ENCODE measurements at regions not wholly inside any gene's neighbourhood (a gene's known extent, or its start where the extent isn't known, plus 50 kb on each side); places are given as distances from the start of the nearest gene placed in this dataset.

GRCh38 chr5:58087905-58088304, 372.0 kb downstream of the PLK2 start:
- Histone ChIP-seq H3K36me3 (no peaks in the 10 kb centered on the region), H3K4me1 (peaks cover 0 to 9% (median 0%) of the 10 kb centered on the region in 12 donors), H3K4me3 (no peak overlapping the region), H3K9me3 (no peaks in the 10 kb centered on the region), H3K27ac (no peak overlapping the region), H3K27me3 (no peaks in the 10 kb centered on the region)
- DNase-seq (no peak), ATAC-seq (no peak)
- 81 to 84% (median 83%) methylated on average over 2 of the region's 2 CpGs for WGBS, 4 donors
- intact Hi-C loops (cut with DNase I) = no loop called here
- no peak for TF ChIP-seq POLR2A (IDR thresholded peaks at IDR 0.05)
- TF ChIP-seq, protein P1, sequence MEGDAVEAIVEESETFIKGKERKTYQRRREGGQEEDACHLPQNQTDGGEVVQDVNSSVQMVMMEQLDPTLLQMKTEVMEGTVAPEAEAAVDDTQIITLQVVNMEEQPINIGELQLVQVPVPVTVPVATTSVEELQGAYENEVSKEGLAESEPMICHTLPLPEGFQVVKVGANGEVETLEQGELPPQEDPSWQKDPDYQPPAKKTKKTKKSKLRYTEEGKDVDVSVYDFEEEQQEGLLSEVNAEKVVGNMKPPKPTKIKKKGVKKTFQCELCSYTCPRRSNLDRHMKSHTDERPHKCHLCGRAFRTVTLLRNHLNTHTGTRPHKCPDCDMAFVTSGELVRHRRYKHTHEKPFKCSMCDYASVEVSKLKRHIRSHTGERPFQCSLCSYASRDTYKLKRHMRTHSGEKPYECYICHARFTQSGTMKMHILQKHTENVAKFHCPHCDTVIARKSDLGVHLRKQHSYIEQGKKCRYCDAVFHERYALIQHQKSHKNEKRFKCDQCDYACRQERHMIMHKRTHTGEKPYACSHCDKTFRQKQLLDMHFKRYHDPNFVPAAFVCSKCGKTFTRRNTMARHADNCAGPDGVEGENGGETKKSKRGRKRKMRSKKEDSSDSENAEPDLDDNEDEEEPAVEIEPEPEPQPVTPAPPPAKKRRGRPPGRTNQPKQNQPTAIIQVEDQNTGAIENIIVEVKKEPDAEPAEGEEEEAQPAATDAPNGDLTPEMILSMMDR (IDR thresholded peaks at IDR 0.05) = no peak

GRCh38 chr5:58087123-58087522, 372.8 kb downstream of the PLK2 start:
- H3K36me3 ChIP-seq = no peaks in the 10 kb centered on the region
- no peak for DNase-seq
- no peak overlapping the region for H3K27ac ChIP-seq
- H3K4me3 ChIP-seq = no peak overlapping the region
- TF ChIP-seq POLR2A (IDR thresholded peaks at IDR 0.05) = no peak
- TF ChIP-seq, protein P1 (IDR thresholded peaks at IDR 0.05) = no peak
- peaks cover 0 to 9% (median 0%) of the 10 kb centered on the region in 12 donors for H3K4me1 ChIP-seq
- no peaks in the 10 kb centered on the region for H3K9me3 ChIP-seq
- intact Hi-C loops (cut with DNase I) = no loop called here
- H3K27me3 ChIP-seq = no peaks in the 10 kb centered on the region
- no peak for ATAC-seq
- WGBS, 4 donors = 77 to 84% (median 81%) methylated on average over 1 of the region's 1 CpG

DNA sequence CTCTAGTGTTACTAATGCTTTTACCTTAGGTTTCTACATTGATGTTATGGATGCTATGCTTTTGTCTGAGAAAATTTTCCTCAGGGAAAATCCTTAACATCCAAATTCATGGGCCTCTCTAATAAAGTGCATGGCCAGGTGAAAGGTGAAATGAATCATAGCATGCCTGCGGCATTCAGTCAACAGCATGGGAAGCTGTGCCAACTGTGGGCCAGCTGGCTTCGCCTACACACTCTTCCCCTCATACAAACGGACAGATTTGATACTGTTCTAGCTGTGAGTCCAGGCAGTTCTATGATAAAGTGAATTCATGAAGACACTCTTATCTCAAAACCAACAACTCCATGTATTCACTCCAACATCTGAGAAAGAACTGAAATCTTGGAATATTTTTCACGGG, 374.1 kb downstream of the PLK2 start:
- intact Hi-C loops (cut with DNase I) = no loop called here
- TF ChIP-seq, protein P1 (IDR thresholded peaks at IDR 0.05) = no peak
- TF ChIP-seq POLR2A (IDR thresholded peaks at IDR 0.05) = no peak

GRCh38 chr5:58081435-58081834, 378.5 kb downstream of the PLK2 start:
- 58 to 69% (median 65%) methylated on average over 3 of the region's 3 CpGs for WGBS, 4 donors
- TF ChIP-seq POLR2A (IDR thresholded peaks at IDR 0.05) = no peak
- TF ChIP-seq, protein P1 (IDR thresholded peaks at IDR 0.05) = no peak
- ATAC-seq (no peak), DNase-seq (no peak)
- intact Hi-C loops (cut with DNase I) = no loop called here
- Histone ChIP-seq H3K36me3 (no peaks in the 10 kb centered on the region), H3K27ac (no peak overlapping the region), H3K9me3 (no peaks in the 10 kb centered on the region), H3K4me1 (peaks cover 0 to 25% (median 18%) of the 10 kb centered on the region in 12 donors), H3K27me3 (no peaks in the 10 kb centered on the region), H3K4me3 (no peak overlapping the region)

More for the DNA sequence above, 374.1 kb downstream of the PLK2 start:
- Histone ChIP-seq H3K27ac (no peak overlapping the region), H3K27me3 (no peaks in the 10 kb centered on the region), H3K4me1 (peaks cover 0 to 9% (median 0%) of the 10 kb centered on the region in 12 donors), H3K4me3 (no peak overlapping the region), H3K36me3 (no peaks in the 10 kb centered on the region), H3K9me3 (no peaks in the 10 kb centered on the region)
- ATAC-seq (no peak), DNase-seq (no peak)
- 80 to 88% (median 85%) methylated on average over 4 of the region's 4 CpGs for WGBS, 4 donors
